ENCODE measurements at regions not wholly inside any gene's neighbourhood (a gene's known extent, or its start where the extent isn't known, plus 50 kb on each side); places are given as distances from the start of the nearest gene placed in this dataset.

GRCh38 chr5:101292199-101292598 is 389.1 kb upstream of the ST8SIA4 start:
- no peak for TF ChIP-seq CTCF (IDR thresholded peaks at IDR 0.05; ENCODE audit: low read depth, low read length, missing input control)
- TF ChIP-seq MAX (IDR thresholded peaks at IDR 0.05) = no peak
- no peak for TF ChIP-seq HNF4G (IDR thresholded peaks at IDR 0.05)
- TF ChIP-seq YY1 (IDR thresholded peaks at IDR 0.05) = no peak
- TF ChIP-seq RAD21 (IDR thresholded peaks at IDR 0.05) = no peak

Data from liver (tissue), 3 donors.